ENCODE measurements at regions not wholly inside any gene's neighbourhood (a gene's known extent, or its start where the extent isn't known, plus 50 kb on each side); places are given as distances from the start of the nearest gene placed in this dataset.

DNA sequence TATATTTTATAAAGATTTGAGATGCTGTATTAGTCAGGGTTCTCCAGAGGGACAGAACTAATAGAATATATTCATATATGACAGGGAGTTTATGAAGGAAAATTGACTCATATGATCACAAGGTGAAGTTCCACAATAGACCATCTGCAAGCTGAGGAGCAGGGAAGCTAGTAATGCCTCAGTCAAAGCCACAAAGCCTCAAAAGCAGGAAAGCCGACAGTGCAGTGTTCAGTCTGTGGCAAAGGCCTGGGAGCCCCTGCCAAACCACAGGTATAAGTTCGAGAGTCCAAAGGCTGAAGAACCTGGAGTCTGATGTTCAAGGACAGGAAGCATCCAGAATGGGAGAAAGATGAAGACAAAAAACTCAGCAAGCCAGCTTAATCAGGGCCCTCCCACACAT lies 382.2 kb downstream of the LRRC70 start:
- TF ChIP-seq CTCF (IDR thresholded peaks at IDR 0.05; ENCODE audit: low read depth, low read length), result no peak
- TF ChIP-seq, protein P1, sequence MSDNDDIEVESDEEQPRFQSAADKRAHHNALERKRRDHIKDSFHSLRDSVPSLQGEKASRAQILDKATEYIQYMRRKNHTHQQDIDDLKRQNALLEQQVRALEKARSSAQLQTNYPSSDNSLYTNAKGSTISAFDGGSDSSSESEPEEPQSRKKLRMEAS (IDR thresholded peaks at IDR 0.05; ENCODE audit: low read depth, low read length), result no peak
- TF ChIP-seq POLR2A (IDR thresholded peaks at IDR 0.05; ENCODE audit: extremely low read depth, insufficient read length), result no peak
- no peak for TF ChIP-seq MYC (IDR thresholded peaks at IDR 0.05; ENCODE audit: low read depth, low read length)
